ENCODE measurements at regions not wholly inside any gene's neighbourhood (a gene's known extent, or its start where the extent isn't known, plus 50 kb on each side); places are given as distances from the start of the nearest gene placed in this dataset.
A peak's percentile ranks its signal among the peaks of the same experiment; 100 is the strongest.
"Not testable (repeated sequence)": the region's sequence is repeated elsewhere in the genome, so short reads cannot be mapped to it uniquely, and the experiment has no call there.

GRCh38 chr3:6452974-6453373 is 407.9 kb upstream of the GRM7 start:
- Mint-ChIP-seq H3K4me3 (no peak overlapping the region), H3K27me3 (no peaks in the 10 kb centered on the region), H3K36me3 (no peaks in the 10 kb centered on the region), H3K4me1 (ENCODE audit: low read depth in 2 of 2) (no peaks in the 10 kb centered on the region), H3K9me3 (peaks cover 6% of the 10 kb centered on the region), H3K27ac (no peak overlapping the region)
- ATAC-seq (no peak), DNase-seq (ENCODE audit: low spot score) (no peak)

GRCh38 chr3:6455031-6455430 is 405.9 kb upstream of the GRM7 start:
- no peak for DNase-seq (ENCODE audit: low spot score)
- Mint-ChIP-seq H3K4me3 (no peak overlapping the region), H3K27me3 (no peaks in the 10 kb centered on the region), H3K36me3 (no peaks in the 10 kb centered on the region), H3K9me3 (peaks cover 9% of the 10 kb centered on the region), H3K27ac (no peak overlapping the region), H3K4me1 (ENCODE audit: low read depth in 2 of 2) (no peaks in the 10 kb centered on the region)
- no peak for ATAC-seq

- no peaks in the 10 kb centered on the region for H3K4me1 Mint-ChIP-seq (ENCODE audit: low read depth in 2 of 2)
- no peak overlapping the region for H3K4me3 Mint-ChIP-seq
- H3K36me3 Mint-ChIP-seq, result no peaks in the 10 kb centered on the region
- no peaks in the 10 kb centered on the region for H3K27me3 Mint-ChIP-seq
- DNase-seq (ENCODE audit: low spot score) (no peak), ATAC-seq (no peak)
- no peak overlapping the region for H3K27ac Mint-ChIP-seq
- peaks cover 24% of the 10 kb centered on the region for H3K9me3 Mint-ChIP-seq
These were observed 393.7 kb upstream of the GRM7 start for GRCh38 chr3:6467186-6467585.

GRCh38 chr3:6468589-6468988 is 392.3 kb upstream of the GRM7 start:
- Mint-ChIP-seq H3K9me3 (peaks cover 19% of the 10 kb centered on the region), H3K4me1 (ENCODE audit: low read depth in 2 of 2) (no peaks in the 10 kb centered on the region), H3K27me3 (no peaks in the 10 kb centered on the region), H3K4me3 (no peak overlapping the region), H3K36me3 (no peaks in the 10 kb centered on the region), H3K27ac (no peak overlapping the region)
- DNase-seq (ENCODE audit: low spot score) (no peak), ATAC-seq (no peak)

GRCh38 chr3:6471744-6472143 is 389.2 kb upstream of the GRM7 start:
- no peak for ATAC-seq
- H3K36me3 Mint-ChIP-seq, result no peaks in the 10 kb centered on the region
- no peak for DNase-seq (ENCODE audit: low spot score)
- no peak overlapping the region for H3K4me3 Mint-ChIP-seq
- H3K4me1 Mint-ChIP-seq (ENCODE audit: low read depth in 2 of 2), result no peaks in the 10 kb centered on the region
- no peak overlapping the region for H3K27ac Mint-ChIP-seq
- H3K27me3 Mint-ChIP-seq, result no peaks in the 10 kb centered on the region
- H3K9me3 Mint-ChIP-seq, result peaks cover 10% of the 10 kb centered on the region

- not testable (repeated sequence) for H3K27me3 Mint-ChIP-seq; ATAC-seq; H3K4me1 Mint-ChIP-seq (ENCODE audit: low read depth in 2 of 2); H3K4me3 Mint-ChIP-seq; H3K36me3 Mint-ChIP-seq; H3K27ac Mint-ChIP-seq; DNase-seq (ENCODE audit: low spot score)
- peaks cover 18% of the 10 kb centered on the region for H3K9me3 Mint-ChIP-seq
These were observed 370.2 kb upstream of the GRM7 start for GRCh38 chr3:6490487-6491327.

GRCh38 chr3:6491768-6492167 is 369.1 kb upstream of the GRM7 start:
- no peaks in the 10 kb centered on the region for H3K36me3 Mint-ChIP-seq

GRCh38 chr3:6492306-6492705 is 368.6 kb upstream of the GRM7 start:
- DNase-seq (ENCODE audit: low spot score) (no peak), ATAC-seq (no peak)
- Mint-ChIP-seq H3K36me3 (no peaks in the 10 kb centered on the region), H3K4me1 (ENCODE audit: low read depth in 2 of 2) (no peaks in the 10 kb centered on the region), H3K4me3 (no peak overlapping the region), H3K27ac (no peak overlapping the region), H3K27me3 (no peaks in the 10 kb centered on the region), H3K9me3 (peaks cover 18% of the 10 kb centered on the region)

More at GRCh38 chr3:6491768-6492167, 369.1 kb upstream of the GRM7 start:
- Mint-ChIP-seq H3K4me3 (no peak overlapping the region), H3K9me3 (peaks cover 18% of the 10 kb centered on the region), H3K27ac (no peak overlapping the region), H3K27me3 (no peaks in the 10 kb centered on the region), H3K4me1 (ENCODE audit: low read depth in 2 of 2) (no peaks in the 10 kb centered on the region)
- DNase-seq (ENCODE audit: low spot score) (no peak), ATAC-seq (no peak)

- ATAC-seq; H3K27me3 Mint-ChIP-seq; H3K36me3 Mint-ChIP-seq; DNase-seq (ENCODE audit: low spot score); H3K4me1 Mint-ChIP-seq (ENCODE audit: low read depth in 2 of 2); H3K4me3 Mint-ChIP-seq; H3K27ac Mint-ChIP-seq: not testable (repeated sequence)
- peaks cover 26% of the 10 kb centered on the region for H3K9me3 Mint-ChIP-seq
These were observed 362.0 kb upstream of the GRM7 start for GRCh38 chr3:6498944-6499343.

- Mint-ChIP-seq H3K27me3 (no peaks in the 10 kb centered on the region), H3K9me3 (peaks cover 26% of the 10 kb centered on the region), H3K36me3 (peaks cover 10% of the 10 kb centered on the region), H3K27ac (no peak overlapping the region), H3K4me1 (ENCODE audit: low read depth in 2 of 2) (no peaks in the 10 kb centered on the region), H3K4me3 (no peak overlapping the region)
- DNase-seq (ENCODE audit: low spot score) (no peak), ATAC-seq (no peak)
These were observed 356.6 kb upstream of the GRM7 start for GRCh38 chr3:6504347-6504746.

GRCh38 chr3:6504834-6505233 is 356.1 kb upstream of the GRM7 start:
- ATAC-seq, result no peak
- H3K4me1 Mint-ChIP-seq (ENCODE audit: low read depth in 2 of 2), result no peaks in the 10 kb centered on the region
- no peak for DNase-seq (ENCODE audit: low spot score)
- H3K9me3 Mint-ChIP-seq, result peaks cover 25% of the 10 kb centered on the region
- H3K27me3 Mint-ChIP-seq, result no peaks in the 10 kb centered on the region
- no peak overlapping the region for H3K4me3 Mint-ChIP-seq
- peaks cover 10% of the 10 kb centered on the region for H3K36me3 Mint-ChIP-seq
- H3K27ac Mint-ChIP-seq, result no peak overlapping the region

- H3K4me3 Mint-ChIP-seq, result peak overlapping the region; percentile 55
- H3K27ac Mint-ChIP-seq, result no peak overlapping the region
- H3K4me1 Mint-ChIP-seq (ENCODE audit: low read depth in 2 of 2), result no peaks in the 10 kb centered on the region
- ATAC-seq (no peak), DNase-seq (ENCODE audit: low spot score) (no peak)
- no peaks in the 10 kb centered on the region for H3K27me3 Mint-ChIP-seq
- H3K36me3 Mint-ChIP-seq, result peaks cover 4% of the 10 kb centered on the region
- H3K9me3 Mint-ChIP-seq, result peaks cover 14% of the 10 kb centered on the region
These were observed 352.5 kb upstream of the GRM7 start for GRCh38 chr3:6508410-6508759.

- Mint-ChIP-seq H3K27me3 (no peaks in the 10 kb centered on the region), H3K27ac (no peak overlapping the region), H3K9me3 (peaks cover 11% of the 10 kb centered on the region), H3K36me3 (no peaks in the 10 kb centered on the region), H3K4me3 (no peak overlapping the region), H3K4me1 (ENCODE audit: low read depth in 2 of 2) (no peaks in the 10 kb centered on the region)
- ATAC-seq, result no peak
- no peak for DNase-seq (ENCODE audit: low spot score)
These were observed 351.3 kb upstream of the GRM7 start for GRCh38 chr3:6509576-6509975.

- H3K27me3 Mint-ChIP-seq, result no peaks in the 10 kb centered on the region
- peaks cover 11% of the 10 kb centered on the region for H3K9me3 Mint-ChIP-seq
- H3K4me1 Mint-ChIP-seq (ENCODE audit: low read depth in 2 of 2), result no peaks in the 10 kb centered on the region
- H3K27ac Mint-ChIP-seq, result no peak overlapping the region
- ATAC-seq (no peak), DNase-seq (ENCODE audit: low spot score) (no peak)
- no peak overlapping the region for H3K4me3 Mint-ChIP-seq
- H3K36me3 Mint-ChIP-seq, result no peaks in the 10 kb centered on the region
These were observed 350.2 kb upstream of the GRM7 start for GRCh38 chr3:6510713-6511112.

Measured in natural killer cell treated with Interleukin-12 subunit alpha and Interleukin-12 subunit beta and Interleukin-15 and Interleukin-18, amount 100 ng/mL, for 72 hours (primary cell).